Gastroesophageal sphincter (tissue), 4 donors: ENCODE measurements at regions not wholly inside any gene's neighbourhood (a gene's known extent, or its start where the extent isn't known, plus 50 kb on each side); places are given as distances from the start of the nearest gene placed in this dataset.
A peak's percentile ranks its signal among the peaks of the same experiment; 100 is the strongest.

Source experiments
- ATAC-seq: fragments of 150-250 bp; one replicate; pipeline ENCODE4 v1.9.1; 2016; ENCODE audit warnings: mild to moderate bottlenecking, moderate library complexity
- H3K27ac ChIP-seq, 4 donors: fragments of 200-600 bp; sonication (generic) in 3 of 4; 1 replicate in 3 of 4; 2 replicates in 1 of 4; pipeline ENCODE4 v1.5.1; 2016 to 2019
- H3K27me3 ChIP-seq: fragments of 200-600 bp; sonication (generic); one replicate; pipeline ENCODE4 v1.5.1; 2019
- H3K36me3 ChIP-seq, 2 donors: fragments of 200-600 bp; sonication (generic); one replicate each; pipeline ENCODE4 v1.5.1; 2019; ENCODE audit warnings: control low read depth in 1 of 2
- H3K4me1 ChIP-seq, 3 donors: fragments of 200-600 bp; sonication (generic); 1 replicate in 2 of 3; 2 replicates in 1 of 3; pipeline ENCODE4 v1.5.1; 2016 to 2019; ENCODE audit warnings: control low read depth in 2 of 3
- H3K4me3 ChIP-seq, 2 donors: fragments of 200-600 bp; sonication (generic); one replicate each; pipeline ENCODE4 v1.5.1; 2019; ENCODE audit warnings: mild to moderate bottlenecking in 1 of 2, moderate library complexity in 1 of 2
- H3K9me3 ChIP-seq, 3 donors: fragments of 200-600 bp; sonication (generic); one replicate each; pipeline ENCODE4 v1.5.1; 2017 to 2019; ENCODE audit warnings: control low read depth in 2 of 3
- CTCF ChIP-seq, 4 experiments: fragments of 200-600 bp in 2 of 4; fragments of 450-650 bp in 2 of 4; sonication (generic) in 1 of 4; IDR thresholded peaks; one replicate each; pipeline ENCODE4 v1.5.1; 2017 to 2019; ENCODE audit warnings: antibody characterized with exemption in 4 of 4, mild to moderate bottlenecking in 2 of 4, moderate library complexity in 2 of 4
- EP300 ChIP-seq: sonication (generic); formaldehyde crosslinking; IDR thresholded peaks from one replicate; pipeline ENCODE4 v1.6.1; 2017; ENCODE audit warnings: antibody characterized with exemption, mild to moderate bottlenecking
- POLR2A ChIP-seq, 2 donors: fragments of 450-650 bp; IDR thresholded peaks; one replicate each; pipeline ENCODE4 v1.6.1; 2017; ENCODE audit warnings: antibody characterized with exemption in 2 of 2, mild to moderate bottlenecking in 2 of 2, moderate library complexity in 1 of 2
- POLR2AphosphoS5 ChIP-seq: sonication (generic); formaldehyde crosslinking; IDR thresholded peaks from one replicate; pipeline ENCODE4 v1.6.1; 2017; ENCODE audit warnings: antibody characterized with exemption
- WGBS, 2 donors: methylation state at CpG; one replicate each; pipeline ENCODE4 v1.1.5; 2018; ENCODE audit warnings: low coverage in 1 of 2; 5-methylcytosine and 5-hydroxymethylcytosine counted together

- no peak for ATAC-seq
- no peaks in the 10 kb centered on the region for H3K27me3 ChIP-seq
- H3K36me3 ChIP-seq, result no peaks in the 10 kb centered on the region
- H3K4me1 ChIP-seq, result peaks cover 0 to 32% (median 10%) of the 10 kb centered on the region in 3 donors
- peak overlapping the region in 3 of 4 donors; percentile 71 to 78 (median 71) for H3K27ac ChIP-seq
- TF ChIP-seq POLR2AphosphoS5, result no peak
- no peak for TF ChIP-seq EP300
- no peak for TF ChIP-seq POLR2A (IDR thresholded peaks at IDR 0.05)
- TF ChIP-seq CTCF (IDR thresholded peaks at IDR 0.05), result no peak
- H3K9me3 ChIP-seq, result no peaks in the 10 kb centered on the region
- no peak overlapping the region for H3K4me3 ChIP-seq
- WGBS, 2 donors, result 53 to 65% methylated on average over 4 to 6 of the region's 13 CpGs
These were observed 66.8 kb upstream of the SLC25A33 start for GRCh38 chr1:9472386-9473031.

- no peaks in the 10 kb centered on the region for H3K27me3 ChIP-seq
- no peak overlapping the region for H3K4me3 ChIP-seq
- WGBS, 2 donors, result 57% methylated on average over 3 of the region's 14 CpGs; no CpG with 5 or more reads in 1 of the 2 donors
- TF ChIP-seq POLR2AphosphoS5 (no peak), CTCF (IDR thresholded peaks at IDR 0.05) (no peak), POLR2A (IDR thresholded peaks at IDR 0.05) (peak in 1 of 2 donors; percentile 33)
- peak overlapping the region in 3 of 4 donors; percentile 71 to 78 (median 71) for H3K27ac ChIP-seq
- peaks cover 0 to 25% (median 3%) of the 10 kb centered on the region in 3 donors for H3K4me1 ChIP-seq
- no peaks in the 10 kb centered on the region for H3K9me3 ChIP-seq
- no peaks in the 10 kb centered on the region for H3K36me3 ChIP-seq
- peak; percentile 95 for ATAC-seq
These were observed 66.0 kb upstream of the SLC25A33 start for GRCh38 chr1:9473032-9473807.

- ATAC-seq, result no peak
- H3K4me3 ChIP-seq, result no peak overlapping the region
- TF ChIP-seq POLR2A (IDR thresholded peaks at IDR 0.05) (no peak), CTCF (IDR thresholded peaks at IDR 0.05) (no peak), POLR2AphosphoS5 (no peak), EP300 (no peak)
These were observed 64.1 kb upstream of the SLC25A33 start for GRCh38 chr1:9475061-9475627.

GRCh38 chr1:9476790-9477463 is 62.3 kb upstream of the SLC25A33 start:
- no peak overlapping the region for H3K27ac ChIP-seq
- H3K36me3 ChIP-seq, result no peaks in the 10 kb centered on the region

More at GRCh38 chr1:9475061-9475627, 64.1 kb upstream of the SLC25A33 start:
- Histone ChIP-seq H3K36me3 (no peaks in the 10 kb centered on the region), H3K4me1 (peaks cover 0 to 25% (median 3%) of the 10 kb centered on the region in 3 donors), H3K9me3 (no peaks in the 10 kb centered on the region), H3K27me3 (no peaks in the 10 kb centered on the region), H3K27ac (no peak overlapping the region)
- WGBS, 2 donors, result 75 to 100% methylated on average over 4 of the region's 15 CpGs

More at GRCh38 chr1:9476790-9477463, 62.3 kb upstream of the SLC25A33 start:
- no peak for ATAC-seq
- WGBS, 2 donors, result 60 to 100% methylated on average over 1 of the region's 4 CpGs
- no peak overlapping the region for H3K4me3 ChIP-seq
- H3K27me3 ChIP-seq, result no peaks in the 10 kb centered on the region
- H3K4me1 ChIP-seq, result peaks cover 0 to 17% (median 3%) of the 10 kb centered on the region in 3 donors
- H3K9me3 ChIP-seq, result no peaks in the 10 kb centered on the region
- TF ChIP-seq POLR2A (IDR thresholded peaks at IDR 0.05), result no peak
- no peak for TF ChIP-seq POLR2AphosphoS5
- no peak for TF ChIP-seq CTCF (IDR thresholded peaks at IDR 0.05)
- TF ChIP-seq EP300, result no peak
